HepG2 (cell line): ENCODE measurements at regions not wholly inside any gene's neighbourhood (a gene's known extent, or its start where the extent isn't known, plus 50 kb on each side); places are given as distances from the start of the nearest gene placed in this dataset.

Experiments used
- CBFB ChIP-seq: sonication (generic); formaldehyde crosslinking; IDR thresholded peaks from 2 replicates; pipeline ENCODE4 v1.4.0; 2020; ENCODE audit warnings: missing genetic modification reagents
- CENPT ChIP-seq: sonication (generic); formaldehyde crosslinking; IDR thresholded peaks from 2 replicates; pipeline ENCODE4 v1.8.0; 2022; ENCODE audit warnings: low read depth, mild to moderate bottlenecking, moderate library complexity, missing genetic modification reagents
- EZH2 ChIP-seq: conservative IDR thresholded peaks from 2 replicates; pipeline ENCODE4 v1.6.1; 2012; ENCODE audit warnings: mild to moderate bottlenecking, low read depth, low read length, moderate library complexity
- NFE2 ChIP-seq: sonication (generic); formaldehyde crosslinking; IDR thresholded peaks from 2 replicates; pipeline ENCODE4 v1.4.0; 2020; ENCODE audit warnings: missing genetic modification reagents
- NFIB ChIP-seq: sonication (generic); formaldehyde crosslinking; IDR thresholded peaks from 2 replicates; pipeline ENCODE4 v1.9.0; 2021; ENCODE audit warnings: missing genetic modification reagents, mild to moderate bottlenecking, borderline replicate concordance
- SETDB1 ChIP-seq: sonication (generic); formaldehyde crosslinking; IDR thresholded peaks from 2 replicates; pipeline ENCODE4 v1.5.1; 2020; ENCODE audit warnings: missing genetic modification reagents, mild to moderate bottlenecking, borderline replicate concordance
- ZNF24 ChIP-seq: fragments of 450-650 bp; IDR thresholded peaks from 2 replicates; pipeline ENCODE4 v1.6.1; 2017; ENCODE audit warnings: antibody characterized with exemption, mild to moderate bottlenecking
- ZNF33A ChIP-seq: sonication (generic); formaldehyde crosslinking; IDR thresholded peaks from 2 replicates; pipeline ENCODE4 v1.5.1; 2020; ENCODE audit warnings: missing genetic modification reagents, mild to moderate bottlenecking, moderate library complexity, borderline replicate concordance
- ZNF33B ChIP-seq: sonication (generic); formaldehyde crosslinking; IDR thresholded peaks from 2 replicates; pipeline ENCODE4 v1.5.1; 2020; ENCODE audit warnings: mild to moderate bottlenecking, missing genetic modification reagents
- TF ChIP-seq, protein P1 (sequence below): sonication (generic); formaldehyde crosslinking; IDR thresholded peaks from 2 replicates; pipeline ENCODE4 v1.5.0; 2020; ENCODE audit warnings: mild to moderate bottlenecking, missing genetic modification reagents, moderate library complexity
- TF ChIP-seq, protein P2 (sequence below): sonication (generic); formaldehyde crosslinking; IDR thresholded peaks from 2 replicates; pipeline ENCODE4 v1.5.1; 2020; ENCODE audit warnings: mild to moderate bottlenecking, missing genetic modification reagents, moderate library complexity
- TF ChIP-seq, protein P3 (sequence below): sonication (generic); formaldehyde crosslinking; IDR thresholded peaks from 2 replicates; pipeline ENCODE4 v1.4.0; 2020; ENCODE audit warnings: mild to moderate bottlenecking, low read depth, missing genetic modification reagents

DNA sequence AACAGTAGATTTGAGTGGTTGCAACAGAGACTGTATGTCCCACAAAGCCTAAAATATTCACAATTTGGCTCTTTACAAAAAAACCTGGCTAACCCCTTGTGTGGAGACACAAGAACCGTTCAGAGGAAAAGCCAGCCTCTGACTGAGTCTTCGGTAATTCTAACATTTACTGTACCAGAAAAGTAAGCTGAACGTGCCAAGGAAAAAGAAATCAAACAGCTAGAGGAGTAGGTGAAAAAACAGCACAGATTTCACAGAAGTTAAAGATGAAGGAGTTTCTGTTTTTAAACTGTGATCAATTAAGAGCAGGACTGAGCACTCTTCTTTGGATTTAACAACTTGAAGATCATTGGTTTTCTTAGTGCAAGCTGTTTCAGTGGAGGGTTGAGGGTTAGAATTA lies 424.7 kb upstream of the KIRREL3 start:
- TF ChIP-seq EZH2 (no peak), ZNF24 (no peak), NFIB (no peak), ZNF33A (no peak), CBFB (CRISPR knock-in tag) (no peak), SETDB1 (no peak), ZNF33B (CRISPR knock-in tag) (no peak), CENPT (CRISPR knock-in tag) (no peak), NFE2 (CRISPR knock-in tag) (no peak)
- TF ChIP-seq, protein P1, sequence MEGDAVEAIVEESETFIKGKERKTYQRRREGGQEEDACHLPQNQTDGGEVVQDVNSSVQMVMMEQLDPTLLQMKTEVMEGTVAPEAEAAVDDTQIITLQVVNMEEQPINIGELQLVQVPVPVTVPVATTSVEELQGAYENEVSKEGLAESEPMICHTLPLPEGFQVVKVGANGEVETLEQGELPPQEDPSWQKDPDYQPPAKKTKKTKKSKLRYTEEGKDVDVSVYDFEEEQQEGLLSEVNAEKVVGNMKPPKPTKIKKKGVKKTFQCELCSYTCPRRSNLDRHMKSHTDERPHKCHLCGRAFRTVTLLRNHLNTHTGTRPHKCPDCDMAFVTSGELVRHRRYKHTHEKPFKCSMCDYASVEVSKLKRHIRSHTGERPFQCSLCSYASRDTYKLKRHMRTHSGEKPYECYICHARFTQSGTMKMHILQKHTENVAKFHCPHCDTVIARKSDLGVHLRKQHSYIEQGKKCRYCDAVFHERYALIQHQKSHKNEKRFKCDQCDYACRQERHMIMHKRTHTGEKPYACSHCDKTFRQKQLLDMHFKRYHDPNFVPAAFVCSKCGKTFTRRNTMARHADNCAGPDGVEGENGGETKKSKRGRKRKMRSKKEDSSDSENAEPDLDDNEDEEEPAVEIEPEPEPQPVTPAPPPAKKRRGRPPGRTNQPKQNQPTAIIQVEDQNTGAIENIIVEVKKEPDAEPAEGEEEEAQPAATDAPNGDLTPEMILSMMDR (CRISPR knock-in tag) = no peak
- TF ChIP-seq, protein P2, sequence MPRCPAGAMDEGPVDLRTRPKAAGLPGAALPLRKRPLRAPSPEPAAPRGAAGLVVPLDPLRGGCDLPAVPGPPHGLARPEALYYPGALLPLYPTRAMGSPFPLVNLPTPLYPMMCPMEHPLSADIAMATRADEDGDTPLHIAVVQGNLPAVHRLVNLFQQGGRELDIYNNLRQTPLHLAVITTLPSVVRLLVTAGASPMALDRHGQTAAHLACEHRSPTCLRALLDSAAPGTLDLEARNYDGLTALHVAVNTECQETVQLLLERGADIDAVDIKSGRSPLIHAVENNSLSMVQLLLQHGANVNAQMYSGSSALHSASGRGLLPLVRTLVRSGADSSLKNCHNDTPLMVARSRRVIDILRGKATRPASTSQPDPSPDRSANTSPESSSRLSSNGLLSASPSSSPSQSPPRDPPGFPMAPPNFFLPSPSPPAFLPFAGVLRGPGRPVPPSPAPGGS (CRISPR knock-in tag) = no peak
- TF ChIP-seq, protein P3, sequence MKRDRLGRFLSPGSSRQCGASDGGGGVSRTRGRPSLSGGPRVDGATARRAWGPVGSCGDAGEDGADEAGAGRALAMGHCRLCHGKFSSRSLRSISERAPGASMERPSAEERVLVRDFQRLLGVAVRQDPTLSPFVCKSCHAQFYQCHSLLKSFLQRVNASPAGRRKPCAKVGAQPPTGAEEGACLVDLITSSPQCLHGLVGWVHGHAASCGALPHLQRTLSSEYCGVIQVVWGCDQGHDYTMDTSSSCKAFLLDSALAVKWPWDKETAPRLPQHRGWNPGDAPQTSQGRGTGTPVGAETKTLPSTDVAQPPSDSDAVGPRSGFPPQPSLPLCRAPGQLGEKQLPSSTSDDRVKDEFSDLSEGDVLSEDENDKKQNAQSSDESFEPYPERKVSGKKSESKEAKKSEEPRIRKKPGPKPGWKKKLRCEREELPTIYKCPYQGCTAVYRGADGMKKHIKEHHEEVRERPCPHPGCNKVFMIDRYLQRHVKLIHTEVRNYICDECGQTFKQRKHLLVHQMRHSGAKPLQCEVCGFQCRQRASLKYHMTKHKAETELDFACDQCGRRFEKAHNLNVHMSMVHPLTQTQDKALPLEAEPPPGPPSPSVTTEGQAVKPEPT (CRISPR knock-in tag) = no peak
